Epithelial cell of esophagus (primary cell): ENCODE measurements at regions not wholly inside any gene's neighbourhood (a gene's known extent, or its start where the extent isn't known, plus 50 kb on each side); places are given as distances from the start of the nearest gene placed in this dataset.
A peak's percentile ranks its signal among the peaks of the same experiment; 100 is the strongest.

Experiments
- DNase-seq: peaks from one replicate; pipeline ENCODE4 v3.0.0; 2010; ENCODE audit warnings: low read depth
- H3K4me3 ChIP-seq: 2 replicates; pipeline ENCODE4 v1.5.1; 2011; ENCODE audit warnings: mild to moderate bottlenecking, low read length, control low read depth
- TF ChIP-seq, protein P1 (sequence below): IDR thresholded peaks from 2 replicates; pipeline ENCODE4 v1.5.1; 2011; ENCODE audit warnings: low read depth, mild to moderate bottlenecking, low read length, control low read depth, inconsistent platforms; ENCODE audit not compliant: insufficient read depth; ENCODE audit errors: missing control alignments

DNA sequence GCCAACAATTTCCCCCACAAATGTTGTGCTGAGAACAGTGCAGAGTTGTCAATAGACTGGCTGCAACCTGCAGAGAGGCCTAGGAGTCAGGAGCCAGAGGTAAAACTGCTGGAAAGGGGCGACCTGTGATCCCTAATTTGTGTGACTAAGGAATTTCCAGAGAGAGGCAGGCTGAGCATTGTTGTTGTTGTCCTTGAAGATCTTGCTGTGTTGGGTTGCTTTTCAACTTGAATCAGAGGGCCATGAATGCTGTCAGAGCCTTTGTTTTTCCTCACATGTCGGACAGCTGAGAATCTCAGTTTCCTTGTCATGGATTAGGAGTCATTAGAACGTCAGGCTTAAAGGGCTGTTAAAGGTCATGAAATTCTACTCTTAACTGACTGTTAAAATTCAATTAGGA is 134.6 kb upstream of the ASTN2 start:
- no peak for DNase-seq
- no peak overlapping the region for H3K4me3 ChIP-seq
- TF ChIP-seq, protein P1, sequence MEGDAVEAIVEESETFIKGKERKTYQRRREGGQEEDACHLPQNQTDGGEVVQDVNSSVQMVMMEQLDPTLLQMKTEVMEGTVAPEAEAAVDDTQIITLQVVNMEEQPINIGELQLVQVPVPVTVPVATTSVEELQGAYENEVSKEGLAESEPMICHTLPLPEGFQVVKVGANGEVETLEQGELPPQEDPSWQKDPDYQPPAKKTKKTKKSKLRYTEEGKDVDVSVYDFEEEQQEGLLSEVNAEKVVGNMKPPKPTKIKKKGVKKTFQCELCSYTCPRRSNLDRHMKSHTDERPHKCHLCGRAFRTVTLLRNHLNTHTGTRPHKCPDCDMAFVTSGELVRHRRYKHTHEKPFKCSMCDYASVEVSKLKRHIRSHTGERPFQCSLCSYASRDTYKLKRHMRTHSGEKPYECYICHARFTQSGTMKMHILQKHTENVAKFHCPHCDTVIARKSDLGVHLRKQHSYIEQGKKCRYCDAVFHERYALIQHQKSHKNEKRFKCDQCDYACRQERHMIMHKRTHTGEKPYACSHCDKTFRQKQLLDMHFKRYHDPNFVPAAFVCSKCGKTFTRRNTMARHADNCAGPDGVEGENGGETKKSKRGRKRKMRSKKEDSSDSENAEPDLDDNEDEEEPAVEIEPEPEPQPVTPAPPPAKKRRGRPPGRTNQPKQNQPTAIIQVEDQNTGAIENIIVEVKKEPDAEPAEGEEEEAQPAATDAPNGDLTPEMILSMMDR = no peak

DNA sequence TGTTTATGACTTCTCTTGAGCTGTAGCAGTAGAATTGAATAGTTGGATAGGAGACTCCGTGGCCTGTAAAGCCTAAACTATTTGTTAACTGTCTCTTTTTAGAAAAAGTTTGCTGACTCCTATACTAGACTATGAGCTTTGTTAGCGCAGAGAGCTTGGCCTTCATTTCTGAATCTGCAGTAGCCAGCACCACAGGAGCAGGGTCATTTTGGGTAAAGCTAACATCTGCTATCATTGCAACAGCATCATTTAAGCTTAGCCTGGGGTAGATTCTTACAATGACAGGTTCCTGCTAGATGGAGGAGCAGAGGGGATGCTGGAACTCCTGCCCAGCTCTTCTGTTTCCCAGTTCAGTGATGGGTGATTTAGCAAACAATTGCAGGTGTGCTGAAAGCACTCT is 133.7 kb upstream of the ASTN2 start:
- H3K4me3 ChIP-seq = no peak overlapping the region
- no peak for DNase-seq
- TF ChIP-seq, protein P1 = no peak

DNA sequence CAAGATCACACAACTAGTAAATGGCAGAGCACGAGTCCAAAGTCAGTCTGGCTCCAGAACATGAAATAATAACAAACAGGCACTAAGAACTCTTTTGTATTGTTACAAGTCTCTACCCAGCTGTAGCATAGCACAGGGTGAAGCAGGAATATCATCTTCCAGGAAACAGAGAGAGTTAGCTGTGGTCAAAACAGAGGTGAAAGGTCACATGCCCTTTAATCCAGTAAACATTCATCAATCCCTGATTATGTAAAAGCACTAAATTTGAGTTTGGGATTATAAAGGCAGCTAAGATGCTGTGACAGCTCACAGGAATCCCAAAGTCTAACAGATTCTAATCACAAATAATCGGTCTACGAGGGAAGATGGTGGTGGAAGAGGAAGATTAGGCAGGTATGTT is 133.0 kb upstream of the ASTN2 start:
- TF ChIP-seq, protein P1 = no peak
- no peak overlapping the region for H3K4me3 ChIP-seq

DNA sequence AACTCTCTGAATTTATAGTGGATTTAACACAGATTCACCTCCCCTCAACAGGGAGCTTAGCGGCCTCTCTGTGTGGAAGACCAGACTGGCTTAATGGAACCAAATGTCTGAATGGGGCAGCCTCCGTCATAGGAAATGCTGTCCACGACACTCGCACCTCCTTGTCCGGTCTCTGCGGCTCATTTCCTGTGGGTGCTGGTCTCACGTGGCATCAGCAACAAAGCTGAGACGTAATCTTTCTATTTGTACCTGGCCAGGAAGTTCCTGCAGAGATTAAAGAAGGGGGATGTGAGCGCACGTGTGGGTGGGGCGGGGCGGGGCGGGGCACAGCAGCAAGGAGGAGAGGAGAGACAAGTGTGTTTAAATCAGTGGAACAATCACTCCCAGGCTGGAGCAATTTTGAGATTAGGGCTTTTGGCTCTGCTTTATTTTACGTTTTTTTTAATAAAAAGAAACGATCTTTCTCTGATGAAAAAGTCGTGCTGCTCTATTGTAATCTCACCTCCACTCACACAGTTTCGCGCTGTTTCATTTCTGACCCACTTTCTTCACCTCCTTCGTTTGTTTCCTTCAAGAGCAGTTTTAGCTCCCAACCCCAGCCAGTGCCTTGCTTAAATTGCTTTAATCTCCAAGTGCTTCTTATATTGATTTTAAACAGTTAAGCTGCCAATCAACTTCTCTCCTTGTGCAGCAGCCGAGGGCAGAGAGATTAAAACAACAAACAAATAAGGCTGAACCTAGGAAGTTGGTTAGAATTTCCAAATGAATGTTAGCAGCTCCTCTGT is 132.2 kb upstream of the ASTN2 start:
- TF ChIP-seq, protein P1 = no peak
- H3K4me3 ChIP-seq = no peak overlapping the region
- peak; percentile 0 for DNase-seq

More for the DNA sequence above, 133.0 kb upstream of the ASTN2 start:
- no peak for DNase-seq

DNA sequence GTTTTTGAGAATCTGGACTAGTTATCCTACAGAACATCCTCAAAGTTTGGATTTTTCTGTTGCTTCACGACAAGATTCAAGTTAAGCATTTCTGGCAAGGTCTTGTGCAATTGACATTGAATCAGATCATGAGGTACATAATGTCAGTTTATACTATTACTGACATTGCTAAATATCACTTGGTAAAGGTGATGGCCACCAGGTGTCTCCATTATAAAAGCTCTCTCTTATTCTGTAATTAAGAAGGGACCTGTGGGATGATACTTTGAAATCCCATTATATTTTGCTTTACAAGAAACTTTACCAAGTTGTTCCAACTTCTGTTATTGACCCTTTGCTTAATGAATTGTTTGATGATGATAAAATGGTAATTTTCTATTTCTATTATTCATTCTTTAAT is 131.0 kb upstream of the ASTN2 start:
- TF ChIP-seq, protein P1 = no peak
- DNase-seq = peak; percentile 0
- H3K4me3 ChIP-seq = no peak overlapping the region

DNA sequence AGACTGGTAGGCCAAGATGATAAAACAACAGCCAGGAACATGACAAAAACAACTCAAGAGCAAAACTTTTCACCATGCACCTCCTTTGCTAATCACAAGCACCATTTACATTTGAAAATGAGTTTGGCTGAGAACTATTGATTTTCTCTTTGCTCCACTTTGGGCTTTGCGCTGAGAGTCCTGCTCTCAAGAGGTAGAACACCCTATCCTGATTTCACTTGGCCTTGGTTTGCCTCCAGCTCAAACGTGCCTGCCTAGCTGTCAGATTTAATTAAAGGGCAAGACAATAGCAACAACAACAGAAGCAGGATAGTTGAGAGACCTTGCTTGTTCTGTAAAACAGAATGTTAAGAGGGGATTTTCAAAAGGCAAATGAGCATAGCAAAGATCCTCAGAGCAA is 128.2 kb upstream of the ASTN2 start:
- TF ChIP-seq, protein P1 = no peak
- DNase-seq = no peak
- H3K4me3 ChIP-seq = no peak overlapping the region

DNA sequence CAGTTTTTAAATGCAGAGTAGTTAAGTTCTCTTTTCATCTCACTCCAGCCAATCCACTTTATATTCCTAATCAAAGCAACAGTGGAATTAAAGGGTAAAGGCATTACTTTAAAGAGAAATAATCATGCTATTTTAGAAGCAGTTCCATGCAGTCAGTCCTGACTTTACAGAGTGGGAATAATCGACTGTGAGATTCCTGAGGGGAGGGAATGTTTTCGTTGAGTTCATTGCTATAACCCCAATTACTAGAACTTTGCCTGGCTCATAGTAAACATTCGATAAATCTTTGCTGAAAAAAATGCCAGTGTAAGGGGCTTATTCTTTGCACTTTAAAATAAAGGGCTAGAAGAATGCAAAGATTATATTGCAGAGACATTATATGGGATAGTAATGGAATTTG is 127.2 kb upstream of the ASTN2 start:
- no peak for DNase-seq
- TF ChIP-seq, protein P1 = no peak
- H3K4me3 ChIP-seq = no peak overlapping the region
